RPMI8226 (cell line): ENCODE measurements at regions not wholly inside any gene's neighbourhood (a gene's known extent, or its start where the extent isn't known, plus 50 kb on each side); places are given as distances from the start of the nearest gene placed in this dataset.

Experiments
- DNase-seq: peaks from one replicate; pipeline ENCODE4 v3.0.0-alpha.2; 2015

DNA sequence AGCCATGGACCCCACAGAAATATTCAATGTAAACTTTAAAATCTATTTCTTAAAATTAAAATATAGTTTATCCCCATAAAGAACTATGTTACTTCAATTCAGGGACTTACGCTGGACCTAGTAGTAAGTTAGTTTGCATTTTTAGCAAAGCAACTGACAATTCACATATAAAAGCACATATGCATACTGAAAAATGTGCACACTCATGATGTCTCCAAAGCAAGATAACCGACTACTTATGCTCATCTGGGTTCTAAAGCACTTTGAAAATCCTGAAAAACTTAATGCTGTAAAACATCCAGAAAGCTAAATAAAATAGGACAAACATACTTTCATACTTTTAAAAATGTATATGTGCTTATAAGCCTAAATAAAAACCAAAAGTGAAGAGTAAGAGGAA lies 264.4 kb upstream of the GAS1 start:
- DNase-seq, result no peak

GRCh38 chr9:87212605-87213021 lies 265.3 kb upstream of the GAS1 start:
- DNase-seq, result no peak

- no peak for DNase-seq
Measured at GRCh38 chr9:87213948-87214347, 266.6 kb upstream of the GAS1 start.

DNA sequence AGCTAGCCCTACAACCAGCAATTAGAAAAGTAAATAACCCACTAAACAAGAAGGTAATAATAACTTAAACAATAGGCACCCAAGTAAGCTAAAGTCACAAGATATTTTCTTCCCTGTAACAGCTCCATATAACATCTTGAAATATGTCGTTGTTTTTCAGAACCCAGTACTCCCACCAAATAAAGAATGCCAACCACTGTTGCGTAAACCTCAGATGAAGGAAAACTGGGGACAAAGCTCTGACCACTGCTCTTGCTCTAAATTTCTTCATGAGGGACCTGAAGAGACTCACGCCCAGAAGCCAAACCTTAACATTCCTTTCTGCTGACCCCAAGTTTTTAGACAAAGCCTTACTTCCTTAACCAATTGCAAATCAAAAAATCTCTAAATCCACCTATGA lies 267.7 kb upstream of the GAS1 start:
- no peak for DNase-seq

DNA sequence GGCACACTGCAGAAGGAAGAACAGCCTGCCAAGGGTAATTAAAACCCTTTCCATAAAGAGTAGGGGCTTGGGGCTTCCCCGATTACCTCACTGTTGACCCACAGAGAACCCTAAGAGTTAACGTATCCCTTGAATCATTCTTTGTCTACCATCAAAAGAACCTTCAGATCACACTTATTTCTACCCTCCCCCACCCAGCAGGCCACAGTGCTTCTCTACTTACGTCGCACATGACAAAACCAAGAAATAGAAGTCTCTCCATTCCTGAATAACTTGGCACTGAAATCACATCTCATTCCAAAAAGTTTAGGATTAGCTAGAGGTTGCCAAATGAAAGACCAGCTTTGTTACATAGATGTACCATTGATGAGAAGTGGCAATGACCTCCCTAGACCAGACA lies 268.7 kb upstream of the GAS1 start:
- no peak for DNase-seq

DNA sequence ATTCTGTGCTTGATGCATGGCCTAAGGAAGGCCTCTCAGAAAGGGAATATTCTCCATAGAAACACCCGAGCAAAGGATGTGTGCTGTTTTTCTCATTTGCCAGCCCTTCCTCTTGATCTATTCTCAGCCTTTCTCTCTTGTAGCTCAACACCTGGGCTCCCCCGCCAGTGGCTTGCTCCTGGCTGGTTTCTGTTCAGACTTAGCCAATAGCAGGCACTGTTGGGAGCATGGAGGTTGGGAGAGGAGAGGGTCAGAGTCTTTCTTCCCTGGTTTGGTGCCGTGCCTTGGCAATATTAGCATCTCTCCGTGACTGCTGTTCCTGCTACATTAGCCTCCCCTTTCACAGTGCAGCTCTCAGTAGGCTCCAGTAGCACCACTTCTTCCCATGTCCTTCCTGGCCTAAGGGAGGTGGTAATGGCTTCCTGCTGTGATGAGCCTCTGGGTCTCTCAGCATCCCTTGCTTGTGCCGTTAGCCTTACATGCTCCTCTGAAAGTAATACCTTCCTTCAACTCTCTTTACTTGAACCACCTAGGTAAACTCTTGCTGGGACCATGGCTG lies 269.7 kb upstream of the GAS1 start:
- DNase-seq, result no peak

DNA sequence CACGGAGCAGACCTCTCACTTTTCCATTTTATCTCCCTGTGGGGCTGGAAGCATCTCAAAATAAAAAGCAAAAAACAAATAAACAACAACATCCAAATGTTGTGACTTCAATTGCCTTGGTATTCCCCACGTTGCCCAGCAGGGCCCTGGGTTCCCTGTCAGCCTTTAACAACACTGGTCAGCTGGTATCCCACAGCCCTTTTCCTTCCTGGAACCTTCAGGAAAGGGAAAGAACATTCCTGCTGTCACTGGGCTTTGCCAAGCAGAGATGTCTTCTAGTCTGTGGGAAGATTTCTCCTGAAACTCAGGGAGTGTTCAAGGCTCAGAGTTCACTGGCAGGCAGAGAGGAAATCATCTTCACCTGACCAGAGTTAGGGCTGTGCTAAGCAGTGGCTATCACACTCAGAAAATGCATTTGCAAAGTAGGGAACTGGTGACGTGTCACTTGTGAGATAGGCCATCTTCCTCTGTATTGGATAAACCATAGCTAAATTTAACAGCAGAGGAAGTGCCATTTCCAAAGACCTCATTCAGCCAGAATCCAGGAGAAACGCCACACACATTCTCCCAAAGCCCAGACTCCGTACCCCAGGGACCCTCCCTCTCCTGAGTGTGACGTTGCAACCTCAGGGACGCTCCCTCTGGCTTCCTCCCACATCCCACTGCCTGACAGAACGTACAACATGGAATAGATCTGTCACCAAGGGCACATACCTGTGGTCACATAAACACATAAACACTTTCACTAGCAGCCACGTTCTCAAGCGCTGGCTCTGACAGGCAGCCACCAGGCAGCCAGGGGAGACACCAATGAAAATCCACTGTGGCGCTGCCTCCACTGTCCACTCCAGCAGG lies 274.0 kb upstream of the DAPK1 start:
- no peak for DNase-seq

- DNase-seq, result no peak
Measured at GRCh38 chr9:87226896-87227295, 270.8 kb upstream of the DAPK1 start.

DNA sequence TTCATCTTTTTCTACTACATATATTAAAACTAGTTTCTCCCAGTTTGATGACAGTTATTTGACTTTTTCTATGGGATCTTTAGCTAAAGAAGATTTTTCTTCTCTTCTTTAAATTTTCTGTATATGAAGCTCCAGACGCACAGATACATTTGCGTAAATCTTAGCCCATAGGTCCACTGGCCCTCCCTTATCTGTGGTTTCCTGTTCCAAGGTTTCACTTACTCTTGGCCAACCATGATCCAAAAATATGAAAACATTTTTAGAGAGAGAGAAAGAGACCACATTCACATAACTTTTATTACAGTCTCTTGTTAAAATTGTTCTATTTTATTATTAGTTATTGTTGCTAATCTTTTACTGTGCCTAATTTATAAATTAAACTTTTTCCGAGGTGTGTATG lies 270.2 kb upstream of the DAPK1 start:
- DNase-seq, result no peak

- no peak for DNase-seq
Measured at GRCh38 chr9:87229108-87229507, 268.6 kb upstream of the DAPK1 start.

- DNase-seq, result no peak
Measured at GRCh38 chr9:87233431-87233830, 264.2 kb upstream of the DAPK1 start.

DNA sequence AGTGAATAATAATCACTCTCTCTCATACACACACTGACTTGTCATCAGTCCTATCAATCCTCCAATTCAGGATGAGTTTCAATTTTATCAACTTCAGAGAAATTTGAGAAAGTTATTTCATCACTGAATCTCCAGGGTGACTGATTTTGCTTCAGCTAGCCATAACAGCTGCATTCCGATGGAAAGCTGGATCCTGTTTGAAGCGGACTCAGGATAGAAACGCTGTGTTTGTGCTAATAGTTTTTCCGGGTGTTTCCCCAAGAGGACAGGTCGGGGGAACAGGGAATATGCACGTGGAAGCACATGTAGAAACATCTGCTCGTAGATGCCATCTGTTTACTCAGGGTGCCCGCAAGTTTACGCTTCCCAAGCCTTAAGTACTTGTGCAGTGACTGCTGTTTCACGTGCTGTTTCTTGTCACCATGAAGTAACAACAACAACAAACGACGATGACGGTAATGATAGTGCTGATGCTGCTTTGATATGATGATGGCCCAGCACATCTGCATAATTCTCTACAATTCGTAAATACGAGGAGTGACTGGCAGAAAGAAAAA lies 263.7 kb upstream of the DAPK1 start:
- DNase-seq, result no peak

DNA sequence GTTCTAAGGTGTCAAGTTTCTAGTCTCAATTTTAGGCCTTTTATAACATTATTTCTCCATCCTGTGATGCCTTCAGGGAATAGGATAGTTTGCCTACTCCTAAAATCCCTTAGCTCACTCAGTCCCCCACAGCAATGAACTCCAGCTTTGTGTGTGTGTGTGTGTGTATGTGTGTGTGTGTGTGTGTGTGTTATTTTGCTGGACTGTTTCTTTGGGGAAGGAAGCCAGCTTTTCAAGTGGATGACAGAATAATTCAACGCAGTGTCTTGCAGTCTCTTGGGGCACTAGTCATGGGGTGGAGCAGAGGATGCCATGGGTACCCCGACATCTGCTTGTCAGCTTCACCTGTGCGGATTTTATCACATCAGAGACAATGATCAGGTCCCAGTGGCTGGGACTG lies 262.8 kb upstream of the DAPK1 start:
- no peak for DNase-seq

DNA sequence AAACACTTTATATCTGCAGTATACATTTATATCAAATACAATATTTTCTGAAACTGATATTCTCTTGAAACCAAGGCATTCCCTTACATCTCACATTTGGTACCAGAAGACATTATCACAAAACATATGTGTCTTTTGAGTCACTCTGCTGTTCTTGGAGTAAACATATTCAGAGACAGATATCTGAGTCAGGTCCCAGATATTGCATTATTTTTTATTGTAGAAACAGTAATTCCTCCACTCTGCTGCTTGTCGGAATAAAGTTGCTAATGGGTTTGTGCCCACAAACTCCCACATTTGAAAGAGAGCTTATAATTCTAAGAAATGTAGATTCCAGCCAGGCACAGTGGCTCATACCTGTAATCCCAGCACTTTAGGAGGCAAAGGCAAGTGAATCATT lies 261.1 kb upstream of the DAPK1 start:
- DNase-seq, result no peak

- no peak for DNase-seq
Measured at GRCh38 chr9:87237336-87237735, 260.3 kb upstream of the DAPK1 start.

- DNase-seq, result no peak
Measured at GRCh38 chr9:87238545-87238944, 259.1 kb upstream of the DAPK1 start.

DNA sequence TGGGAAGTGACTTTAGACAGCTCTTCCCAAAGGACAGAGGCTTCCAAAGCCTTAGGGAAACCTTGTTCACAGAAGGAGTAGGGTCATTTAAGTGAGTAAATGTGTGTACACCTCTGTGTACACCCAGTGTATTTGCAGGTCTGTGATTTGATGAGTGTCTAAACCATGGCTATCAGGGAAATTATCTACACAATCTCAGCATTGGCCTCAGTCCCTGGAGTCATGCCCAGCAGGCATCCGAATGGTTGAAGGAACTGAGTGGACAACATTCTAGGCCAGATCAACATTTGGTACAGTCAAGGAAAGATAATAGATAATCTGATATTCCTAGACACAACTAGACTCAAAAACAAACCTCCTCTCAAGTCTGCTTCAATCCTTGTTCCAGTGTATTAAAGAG lies 258.4 kb upstream of the DAPK1 start:
- DNase-seq, result no peak

DNA sequence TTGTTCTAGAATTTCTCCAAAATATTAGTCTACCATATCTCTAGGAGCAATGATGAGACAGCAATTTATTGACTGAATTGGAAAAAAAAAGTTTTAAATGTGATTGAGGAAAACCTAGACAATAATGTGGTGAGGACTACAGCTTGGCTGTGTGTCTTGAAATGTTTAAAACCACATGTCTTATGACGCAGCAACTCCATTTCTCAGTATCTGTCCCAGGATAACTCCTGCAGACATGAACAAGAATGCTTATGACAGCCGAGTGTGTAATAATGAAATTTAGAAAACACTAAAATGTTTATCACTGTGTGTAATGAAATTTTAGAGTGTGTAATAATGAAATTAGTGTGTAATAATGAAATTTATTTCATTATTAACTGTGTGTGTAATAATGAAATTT lies 254.1 kb upstream of the DAPK1 start:
- DNase-seq, result no peak

- no peak for DNase-seq
Measured at GRCh38 chr9:87245271-87245670, 252.4 kb upstream of the DAPK1 start.

GRCh38 chr9:87247097-87247496 lies 250.6 kb upstream of the DAPK1 start:
- DNase-seq, result no peak

GRCh38 chr9:87249029-87249428 lies 248.6 kb upstream of the DAPK1 start:
- DNase-seq, result no peak

DNA sequence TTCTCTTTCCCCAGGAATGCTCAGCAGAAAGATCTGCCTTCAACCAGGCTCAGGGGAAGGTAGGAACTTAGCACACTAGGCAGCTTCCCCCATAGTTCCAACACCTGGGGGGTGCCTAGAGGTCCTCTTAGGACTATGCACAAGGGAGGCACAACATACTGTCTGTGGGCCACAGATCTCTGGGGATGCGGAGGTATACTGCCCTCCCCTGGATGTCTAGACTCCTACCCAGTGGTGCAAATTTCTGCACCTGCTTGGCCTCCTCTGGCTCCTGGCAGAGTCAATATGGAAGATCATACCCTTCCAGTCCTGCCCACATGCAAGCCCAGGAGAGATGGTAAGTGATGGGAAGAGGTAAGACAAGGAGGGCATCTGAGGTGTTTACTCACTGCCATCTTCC lies 247.5 kb upstream of the DAPK1 start:
- DNase-seq, result no peak

DNA sequence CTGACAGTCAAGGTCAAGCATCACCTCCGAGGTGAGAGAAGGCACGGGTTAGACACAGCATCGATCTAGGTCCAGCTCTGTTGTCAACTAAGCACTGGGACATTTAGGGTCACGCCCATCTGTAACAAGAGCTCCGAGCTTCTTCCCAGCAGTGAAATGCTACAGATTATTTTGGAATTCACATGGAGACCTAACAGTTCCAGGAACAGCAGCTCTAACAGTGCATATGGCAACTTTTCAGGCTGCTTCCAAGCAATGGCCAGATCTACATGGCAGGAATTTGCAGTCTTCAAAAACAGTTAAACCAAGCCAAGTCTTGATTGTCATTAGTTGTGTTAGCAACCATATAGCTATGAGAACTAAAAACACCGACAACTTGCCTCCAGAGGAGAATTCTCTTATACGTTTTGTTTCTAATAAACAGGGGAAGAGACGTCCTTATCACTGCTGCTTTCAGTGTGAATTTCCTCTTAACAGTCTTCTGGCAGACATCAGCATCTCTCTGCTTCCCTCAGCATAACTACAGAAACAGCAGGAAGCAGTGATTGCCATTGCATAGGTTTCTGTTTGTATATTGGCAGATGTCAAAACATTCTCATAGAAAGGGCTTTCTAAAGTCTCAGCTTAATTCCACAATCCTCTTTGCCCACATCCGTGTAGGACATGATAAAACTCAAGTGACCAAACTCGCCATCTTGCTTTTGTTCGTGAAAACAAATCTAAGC lies 242.1 kb upstream of the DAPK1 start:
- DNase-seq, result no peak

DNA sequence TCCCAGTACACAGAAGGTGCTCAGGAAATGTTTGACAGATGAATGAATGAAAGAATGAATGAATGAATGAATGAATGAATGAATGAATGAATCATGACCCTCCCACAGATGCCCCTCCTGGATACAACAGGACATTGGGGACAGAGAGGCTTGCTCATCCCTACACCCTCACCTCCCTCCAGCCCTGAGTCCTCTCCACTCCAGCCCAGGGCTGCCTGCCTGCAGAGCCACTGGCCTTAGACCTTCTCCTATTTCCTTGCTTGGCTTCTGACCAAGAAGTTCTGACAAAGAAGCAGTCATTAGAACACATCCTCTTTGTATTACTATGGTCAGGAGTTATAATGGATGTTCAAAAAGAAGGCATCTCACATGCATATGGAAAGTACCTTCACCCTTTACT lies 240.7 kb upstream of the DAPK1 start:
- no peak for DNase-seq
